GM23338 (cell line): ENCODE measurements at regions not wholly inside any gene's neighbourhood (a gene's known extent, or its start where the extent isn't known, plus 50 kb on each side); places are given as distances from the start of the nearest gene placed in this dataset.

Source experiments
- ATAC-seq: fragments of 200-7000 bp; cut with Tn5 transposase; 3 replicates; pipeline ENCODE4 v1.9.1; 2020
- DNase-seq: peaks from one replicate; pipeline ENCODE4 v3.0.0-alpha.2; 2015; ENCODE audit warnings: low spot score
- H2AFZ ChIP-seq: fragments of 200-600 bp; sonication (generic); 2 replicates; pipeline ENCODE4 v1.8.0; 2016; ENCODE audit warnings: antibody characterized with exemption, mild to moderate bottlenecking, moderate library complexity
- H3F3A ChIP-seq: fragments of 200-600 bp; sonication (generic); replicated peaks from 2 replicates; pipeline ENCODE4 v1.8.0; 2017; ENCODE audit warnings: antibody characterized with exemption, mixed run types, low read depth
- H3K27ac ChIP-seq: fragments of 200-600 bp; sonication (generic); 2 replicates; pipeline ENCODE4 v1.6.1; 2016; ENCODE audit warnings: low read depth
- H3K27me3 ChIP-seq: fragments of 200-600 bp; sonication (generic); 2 replicates; pipeline ENCODE4 v1.8.0; 2016; ENCODE audit warnings: mild to moderate bottlenecking, mixed run types, moderate library complexity; ENCODE audit not compliant: insufficient read depth
- H3K36me3 ChIP-seq: fragments of 200-600 bp; sonication (generic); 2 replicates; pipeline ENCODE4 v1.8.0; 2016; ENCODE audit warnings: mild to moderate bottlenecking; ENCODE audit not compliant: insufficient read depth
- H3K4me1 ChIP-seq: fragments of 200-600 bp; sonication (generic); 2 replicates; pipeline ENCODE4 v1.8.0; 2016; ENCODE audit warnings: mild to moderate bottlenecking, moderate library complexity; ENCODE audit not compliant: insufficient read depth
- H3K4me2 ChIP-seq: fragments of 200-600 bp; sonication (generic); 2 replicates; pipeline ENCODE4 v1.7.1; 2017; ENCODE audit warnings: mixed run types
- H3K4me3 ChIP-seq: fragments of 200-600 bp; sonication (generic); 2 replicates; pipeline ENCODE4 v1.6.1; 2016; ENCODE audit warnings: mixed run types
- H3K79me2 ChIP-seq: fragments of 200-600 bp; sonication (generic); replicated peaks from 2 replicates; pipeline ENCODE4 v1.8.0; 2017; ENCODE audit warnings: mild to moderate bottlenecking; ENCODE audit not compliant: insufficient read depth
- H3K9me2 ChIP-seq: fragments of 200-600 bp; sonication (generic); 2 replicates; pipeline ENCODE4 v1.8.0; 2017; ENCODE audit not compliant: insufficient read depth
- H4K20me1 ChIP-seq: fragments of 200-600 bp; sonication (generic); replicated peaks from 2 replicates; pipeline ENCODE4 v1.8.0; 2017; ENCODE audit warnings: mild to moderate bottlenecking; ENCODE audit not compliant: insufficient read depth
- H3K27ac Mint-ChIP-seq: 2 replicates; pipeline ENCODE4 v1.8.0; 2020; ENCODE audit warnings: inconsistent platforms, mild to moderate bottlenecking, moderate library complexity, mixed read lengths
- H3K27me3 Mint-ChIP-seq: 3 replicates; pipeline ENCODE4 v1.8.0; 2022; ENCODE audit warnings: low read depth, mild to moderate bottlenecking, moderate library complexity, mixed read lengths, inconsistent platforms; ENCODE audit not compliant: insufficient read depth, poor library complexity
- H3K36me3 Mint-ChIP-seq: 3 replicates; pipeline ENCODE4 v1.8.0; 2021; ENCODE audit warnings: low read depth, mild to moderate bottlenecking, inconsistent platforms, moderate library complexity, mixed read lengths
- H3K4me1 Mint-ChIP-seq: 3 replicates; pipeline ENCODE4 v1.8.0; 2020; ENCODE audit warnings: mild to moderate bottlenecking, inconsistent platforms, mixed read lengths
- H3K4me3 Mint-ChIP-seq: 3 replicates; pipeline ENCODE4 v1.8.0; 2021; ENCODE audit warnings: moderate library complexity, mild to moderate bottlenecking, inconsistent platforms, mixed read lengths
- H3K9me3 Mint-ChIP-seq: 3 replicates; pipeline ENCODE4 v1.8.0; 2020; ENCODE audit warnings: moderate library complexity, mild to moderate bottlenecking, inconsistent platforms, mixed read lengths
- CREB1 ChIP-seq: fragments of 250-450 bp; sonication (Bioruptor Pico); IDR thresholded peaks from 2 replicates; pipeline ENCODE4 v1.5.0; 2020; ENCODE audit warnings: low read depth, mild to moderate bottlenecking, moderate library complexity
- CTCF ChIP-seq, 2 experiments: fragments of 200-600 bp in 1 of 2; sonication (generic) in 1 of 2; conservative IDR thresholded peaks; 2 replicates each; pipeline versions ENCODE4 v1.5.1 to v1.6.1; 2016 to 2017; ENCODE audit warnings: antibody characterized with exemption in 2 of 2, low read depth in 2 of 2, mild to moderate bottlenecking in 2 of 2, moderate library complexity in 1 of 2
- ETS1 ChIP-seq: IDR thresholded peaks from 2 replicates; pipeline ENCODE4 v1.6.1; 2016; ENCODE audit warnings: antibody characterized with exemption
- NANOG ChIP-seq: IDR thresholded peaks from 2 replicates; pipeline ENCODE4 v1.6.1; 2016; ENCODE audit warnings: antibody characterized with exemption, borderline replicate concordance
- REST ChIP-seq: IDR thresholded peaks from one replicate; pipeline ENCODE4 v1.6.1; 2018; ENCODE audit warnings: antibody characterized with exemption; ENCODE audit not compliant: unreplicated experiment
- ZNF114 ChIP-seq: fragments of 250-450 bp; sonication (Bioruptor Pico); IDR thresholded peaks from 2 replicates; pipeline ENCODE4 v1.5.0; 2020; ENCODE audit warnings: mild to moderate bottlenecking, moderate library complexity
- ZNF331 ChIP-seq: fragments of 250-450 bp; sonication (Bioruptor Pico); IDR thresholded peaks from 2 replicates; pipeline ENCODE4 v1.5.0; 2020; ENCODE audit warnings: low read depth, mild to moderate bottlenecking, moderate library complexity
- ZNF462 ChIP-seq: fragments of 250-450 bp; sonication (Bioruptor Pico); IDR thresholded peaks from 2 replicates; pipeline ENCODE4 v1.5.0; 2020; ENCODE audit warnings: mild to moderate bottlenecking, moderate library complexity

GRCh38 chr18:77550625-77551024 lies 301.0 kb downstream of the GALR1 start:
- ATAC-seq: no peak
- no peak overlapping the region for H3K4me2 ChIP-seq
- Mint-ChIP-seq H3K9me3 (no peaks in the 10 kb centered on the region; the same call in 2 of the 3 replicates), H3K36me3 (no peaks in the 10 kb centered on the region), H3K4me1 (no peaks in the 10 kb centered on the region), H3K4me3 (no peak overlapping the region), H3K27me3 (peaks cover 7% of the 10 kb centered on the region), H3K27ac (no peak overlapping the region)
- H3K27ac ChIP-seq: no peak overlapping the region
- H3K4me1 ChIP-seq: no peaks in the 10 kb centered on the region
- H3F3A ChIP-seq: no peaks in the 10 kb centered on the region
- H3K79me2 ChIP-seq: no peaks in the 10 kb centered on the region
- H2AFZ ChIP-seq: no peak overlapping the region
- H3K27me3 ChIP-seq: no peaks in the 10 kb centered on the region
- no peak overlapping the region for H3K4me3 ChIP-seq
- H3K36me3 ChIP-seq: no peaks in the 10 kb centered on the region
- DNase-seq: no peak
- TF ChIP-seq CREB1 (CRISPR knock-in tag) (no peak), NANOG (no peak), ZNF462 (CRISPR knock-in tag) (no peak), CTCF (conservative IDR thresholded peaks at IDR 0.05; ENCODE audit: low read depth in 2 of 2) (no peak), ZNF331 (CRISPR knock-in tag) (no peak), ZNF114 (CRISPR knock-in tag) (no peak), REST (no peak), ETS1 (no peak)
- H3K9me2 ChIP-seq: no peaks in the 10 kb centered on the region
- H4K20me1 ChIP-seq: no peaks in the 10 kb centered on the region
